ENCODE measurements at regions not wholly inside any gene's neighbourhood (a gene's known extent, or its start where the extent isn't known, plus 50 kb on each side); places are given as distances from the start of the nearest gene placed in this dataset.

GRCh38 chr18:39805218-39805617 is 2149.8 kb upstream of the PIK3C3 start:
- TF ChIP-seq EZH2phosphoT487 (IDR thresholded peaks at IDR 0.05; ENCODE audit: borderline replicate concordance, low read depth, low read length) (no peak), CTCF (conservative IDR thresholded peaks at IDR 0.05; ENCODE audit: low read length) (no peak)
